OCI-LY3 (cell line): ENCODE measurements at regions not wholly inside any gene's neighbourhood (a gene's known extent, or its start where the extent isn't known, plus 50 kb on each side); places are given as distances from the start of the nearest gene placed in this dataset.

ENCODE experiments used
- CTCF ChIP-seq: fragments of 200-600, 300-600 bp; sonication (generic); IDR thresholded peaks from 2 replicates; pipeline ENCODE4 v1.5.1; 2014; ENCODE audit warnings: antibody characterized with exemption, low read length, low read depth
- EZH2phosphoT487 ChIP-seq: fragments of 200-600 bp; shearing (Covaris generic); IDR thresholded peaks from 2 replicates; pipeline ENCODE4 v1.6.1; 2018; ENCODE audit warnings: antibody characterized with exemption, mixed run types, low read depth

GRCh38 chr3:74387111-74387735 lies 227.2 kb downstream of the CNTN3 start:
- TF ChIP-seq CTCF (no peak), EZH2phosphoT487 (no peak)
